ENCODE measurements at regions not wholly inside any gene's neighbourhood (a gene's known extent, or its start where the extent isn't known, plus 50 kb on each side); places are given as distances from the start of the nearest gene placed in this dataset.

DNA sequence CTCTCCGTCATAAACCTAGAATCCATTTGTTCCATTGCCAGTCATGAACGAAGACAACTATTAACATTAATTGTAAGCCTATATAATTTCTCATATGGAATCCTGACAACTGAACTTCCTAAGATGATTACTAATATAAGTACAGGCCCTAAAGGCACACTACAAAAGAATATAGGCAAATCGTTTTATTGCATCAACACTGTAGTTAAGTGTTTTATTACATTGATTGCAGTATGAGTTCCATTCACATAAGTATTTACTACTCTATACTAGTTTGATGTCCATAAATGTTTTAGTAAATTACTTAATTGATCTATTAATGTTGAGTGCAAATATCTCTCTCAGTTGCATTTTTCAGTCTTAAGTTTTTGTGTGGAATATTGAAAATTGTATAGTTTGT is 113.1 kb upstream of the SEMA3C start:
- Mint-ChIP-seq H3K27ac (no peak overlapping the region), H3K4me1 (no peaks in the 10 kb centered on the region), H3K27me3 (no peaks in the 10 kb centered on the region), H3K4me3 (no peak overlapping the region), H3K9me3 (no peaks in the 10 kb centered on the region), H3K36me3 (ENCODE audit: low read depth) (no peaks in the 10 kb centered on the region)
- intact Hi-C loops (cut with micrococcal nuclease), result no loop called here
- DNase-seq, result no peak

DNA sequence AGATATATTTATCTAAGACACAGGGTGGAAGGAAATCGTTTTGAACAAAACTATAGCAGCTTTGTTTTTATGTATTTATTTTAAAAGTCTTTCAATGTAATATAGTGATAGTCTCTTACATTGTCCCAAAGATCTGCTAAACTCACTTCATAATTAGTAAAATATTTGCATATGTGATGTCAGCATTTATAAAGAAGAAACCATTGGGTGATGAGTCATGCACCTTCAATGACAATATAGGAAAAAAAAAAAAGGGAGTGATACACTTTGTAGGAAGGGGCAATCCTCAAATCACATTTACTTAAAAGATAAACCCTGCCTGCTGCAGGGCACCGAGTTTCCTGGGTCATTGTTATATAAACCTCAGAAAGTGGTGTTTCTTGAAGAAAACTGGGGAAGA is 112.4 kb upstream of the SEMA3C start:
- H3K4me1 Mint-ChIP-seq, result no peaks in the 10 kb centered on the region
- intact Hi-C loops (cut with micrococcal nuclease), result no loop called here
- H3K27ac Mint-ChIP-seq, result no peak overlapping the region
- no peaks in the 10 kb centered on the region for H3K36me3 Mint-ChIP-seq (ENCODE audit: low read depth)
- H3K27me3 Mint-ChIP-seq, result no peaks in the 10 kb centered on the region
- no peak overlapping the region for H3K4me3 Mint-ChIP-seq
- H3K9me3 Mint-ChIP-seq, result no peaks in the 10 kb centered on the region
- DNase-seq, result no peak

DNA sequence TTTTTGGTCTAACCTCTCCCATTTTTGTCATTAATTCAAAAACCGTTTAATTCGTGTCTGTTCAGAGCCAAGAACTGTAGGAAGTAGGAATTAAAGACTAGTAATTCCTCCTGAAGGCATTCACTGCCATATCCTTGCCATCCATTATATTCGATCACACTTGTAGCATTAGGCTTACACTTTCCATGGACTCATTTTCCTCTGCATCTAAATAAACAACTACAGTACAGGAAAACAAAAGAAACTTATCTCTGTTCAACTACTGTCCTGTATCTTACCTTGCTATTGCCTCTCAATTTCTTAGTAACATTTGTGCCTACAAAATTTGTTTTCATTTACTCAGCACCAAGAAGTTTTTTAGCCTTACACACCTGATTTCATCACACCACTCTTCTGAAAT is 111.6 kb upstream of the SEMA3C start:
- H3K4me3 Mint-ChIP-seq, result no peak overlapping the region
- H3K9me3 Mint-ChIP-seq, result no peaks in the 10 kb centered on the region
- no peaks in the 10 kb centered on the region for H3K4me1 Mint-ChIP-seq
- H3K36me3 Mint-ChIP-seq (ENCODE audit: low read depth), result no peaks in the 10 kb centered on the region
- no peaks in the 10 kb centered on the region for H3K27me3 Mint-ChIP-seq
- no peak for DNase-seq
- intact Hi-C loops (cut with micrococcal nuclease), result no loop called here
- no peak overlapping the region for H3K27ac Mint-ChIP-seq

DNA sequence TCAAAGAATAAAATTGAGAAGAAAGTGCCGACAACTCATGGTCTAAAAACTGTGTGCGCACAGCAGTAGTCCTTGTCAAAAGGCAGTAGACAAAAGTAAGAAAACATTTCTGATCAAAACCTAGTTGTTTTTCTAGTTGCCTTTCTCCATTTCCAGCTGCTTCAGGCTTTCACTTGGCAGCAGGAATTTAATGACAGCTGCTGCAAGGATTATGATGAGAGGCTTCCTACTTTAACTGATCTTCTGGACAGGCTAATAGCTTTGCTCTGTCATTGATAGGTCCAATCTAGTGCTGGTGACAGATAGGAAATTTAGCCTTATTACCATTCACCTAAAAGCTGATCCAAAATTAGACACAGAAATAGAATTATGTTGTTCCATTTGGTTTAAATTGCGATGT is 110.7 kb upstream of the SEMA3C start:
- Mint-ChIP-seq H3K27me3 (no peaks in the 10 kb centered on the region), H3K4me1 (no peaks in the 10 kb centered on the region), H3K9me3 (no peaks in the 10 kb centered on the region), H3K27ac (no peak overlapping the region), H3K36me3 (ENCODE audit: low read depth) (no peaks in the 10 kb centered on the region), H3K4me3 (no peak overlapping the region)
- no peak for DNase-seq
- intact Hi-C loops (cut with micrococcal nuclease), result no loop called here

DNA sequence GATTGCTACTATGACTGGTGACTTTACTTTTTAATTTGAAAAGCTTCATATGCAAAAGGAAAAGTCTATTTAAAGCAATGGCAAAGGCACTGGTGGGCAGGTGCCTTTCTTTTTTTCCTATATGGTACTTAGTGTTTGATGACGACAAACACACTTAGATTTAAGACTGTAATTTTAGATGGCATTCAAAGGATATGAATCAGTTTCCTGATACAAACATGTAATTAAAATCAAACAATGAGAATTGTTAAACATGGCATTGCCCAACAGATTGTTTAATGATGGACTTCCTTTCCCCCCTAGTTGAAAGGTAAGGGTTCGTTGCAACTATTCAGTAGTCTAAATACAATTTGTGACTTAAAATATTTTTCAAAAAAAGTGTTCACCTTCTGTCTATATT is 106.5 kb upstream of the SEMA3C start:
- intact Hi-C loops (cut with micrococcal nuclease), result no loop called here
- no peaks in the 10 kb centered on the region for H3K27me3 Mint-ChIP-seq
- no peaks in the 10 kb centered on the region for H3K4me1 Mint-ChIP-seq
- no peak overlapping the region for H3K27ac Mint-ChIP-seq
- no peaks in the 10 kb centered on the region for H3K36me3 Mint-ChIP-seq (ENCODE audit: low read depth)
- H3K9me3 Mint-ChIP-seq, result no peaks in the 10 kb centered on the region
- H3K4me3 Mint-ChIP-seq, result no peak overlapping the region
- DNase-seq, result no peak

DNA sequence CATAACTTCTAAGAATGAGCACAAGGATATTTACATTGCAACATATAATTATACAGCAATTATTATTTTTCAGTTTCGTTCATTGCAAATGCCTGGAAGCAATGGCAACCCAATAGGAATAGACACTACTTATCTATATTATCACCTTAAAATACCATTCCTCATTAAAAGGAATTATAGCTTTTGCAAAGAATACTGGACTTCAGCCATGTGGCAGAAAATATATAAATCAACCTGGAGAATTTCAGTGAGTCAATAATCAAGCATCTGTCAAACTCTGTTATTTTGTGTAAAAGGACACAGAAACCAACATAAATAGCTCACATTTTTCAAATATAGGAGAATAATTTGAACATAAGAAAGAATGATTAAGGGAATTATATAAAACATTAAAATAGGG is 96.1 kb upstream of the SEMA3C start:
- H3K9me3 Mint-ChIP-seq, result no peaks in the 10 kb centered on the region
- H3K4me1 Mint-ChIP-seq, result no peaks in the 10 kb centered on the region
- no peaks in the 10 kb centered on the region for H3K36me3 Mint-ChIP-seq (ENCODE audit: low read depth)
- no peak overlapping the region for H3K4me3 Mint-ChIP-seq
- no peaks in the 10 kb centered on the region for H3K27me3 Mint-ChIP-seq
- intact Hi-C loops (cut with micrococcal nuclease), result no loop called here
- no peak overlapping the region for H3K27ac Mint-ChIP-seq
- no peak for DNase-seq

DNA sequence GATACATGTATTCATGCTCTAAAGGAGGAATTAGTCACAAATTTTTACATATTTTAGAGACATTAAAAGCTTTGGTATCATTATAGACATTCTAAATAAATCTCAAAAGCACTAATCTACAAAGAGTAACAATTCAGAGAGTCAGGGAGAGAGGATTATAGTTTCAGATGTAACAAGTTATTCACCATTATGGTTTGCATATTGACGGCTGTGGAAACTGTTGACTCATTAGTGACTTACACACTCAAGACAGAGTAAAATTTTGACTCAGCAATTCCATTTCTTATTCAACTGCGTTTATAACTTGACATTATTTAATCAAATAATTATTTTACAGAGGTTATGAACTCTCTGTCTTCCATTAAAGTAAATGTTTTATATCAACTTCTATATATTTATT is 95.4 kb upstream of the SEMA3C start:
- intact Hi-C loops (cut with micrococcal nuclease), result no loop called here
- Mint-ChIP-seq H3K4me3 (no peak overlapping the region), H3K9me3 (no peaks in the 10 kb centered on the region), H3K27ac (no peak overlapping the region), H3K36me3 (ENCODE audit: low read depth) (no peaks in the 10 kb centered on the region), H3K4me1 (no peaks in the 10 kb centered on the region), H3K27me3 (no peaks in the 10 kb centered on the region)
- no peak for DNase-seq

DNA sequence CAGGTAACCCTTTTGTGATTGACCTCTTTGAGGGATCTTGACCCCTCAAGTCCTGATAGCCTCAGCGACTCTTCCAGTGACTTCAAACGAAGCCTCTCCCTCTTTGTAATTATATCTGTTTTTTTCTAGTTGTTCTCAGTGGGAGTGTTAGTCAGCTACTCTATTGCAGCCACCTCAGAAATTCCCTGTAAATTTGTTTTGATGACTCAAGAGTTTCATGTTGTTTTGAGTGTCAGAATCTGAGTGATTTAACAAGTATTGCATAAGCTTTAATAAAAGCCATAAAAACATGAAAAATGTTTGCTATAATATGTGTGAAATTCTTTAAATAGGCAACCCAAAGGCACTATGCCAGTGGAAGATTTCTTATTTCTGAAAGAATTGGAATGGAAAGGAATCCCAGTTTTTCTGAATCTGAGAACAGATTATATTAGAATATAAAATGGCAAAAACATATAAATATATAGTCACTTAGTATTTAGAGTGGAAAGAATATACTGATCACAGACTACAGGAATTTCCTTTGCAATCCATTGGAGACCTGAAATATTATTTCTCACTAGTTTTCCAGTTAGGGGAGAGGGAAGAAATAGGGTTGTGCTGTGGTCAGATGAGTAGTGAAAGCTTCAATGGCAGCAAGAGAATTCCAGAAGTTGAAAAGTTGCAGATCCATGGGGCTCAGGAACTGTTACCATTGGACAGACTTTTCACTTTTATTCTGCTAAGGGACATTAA is 94.4 kb upstream of the SEMA3C start:
- intact Hi-C loops (cut with micrococcal nuclease), result no loop called here
- Mint-ChIP-seq H3K36me3 (ENCODE audit: low read depth) (no peaks in the 10 kb centered on the region), H3K27me3 (no peaks in the 10 kb centered on the region), H3K9me3 (no peaks in the 10 kb centered on the region), H3K4me1 (no peaks in the 10 kb centered on the region), H3K27ac (no peak overlapping the region), H3K4me3 (no peak overlapping the region)
- DNase-seq, result no peak

DNA sequence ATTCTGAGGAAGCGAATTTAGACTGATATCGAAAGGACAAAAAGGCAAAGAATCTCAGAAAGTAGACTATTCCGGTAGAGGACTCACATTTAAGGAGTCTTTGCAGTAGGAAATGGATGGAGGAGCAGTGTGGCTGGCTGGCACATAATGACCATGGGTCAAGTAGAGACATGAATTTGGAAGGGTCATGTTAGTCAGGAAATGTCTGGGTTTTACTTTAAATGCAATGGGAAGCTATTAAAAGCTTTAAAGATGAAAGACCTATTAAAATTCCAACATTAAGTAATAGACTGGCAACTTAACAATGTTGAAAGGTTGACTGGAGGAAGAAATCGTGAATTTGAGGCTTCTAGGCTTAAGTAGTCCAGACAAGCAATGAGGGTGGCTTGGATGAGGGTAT is 90.0 kb upstream of the SEMA3C start:
- intact Hi-C loops (cut with micrococcal nuclease), result no loop called here
- no peak for DNase-seq
- Mint-ChIP-seq H3K9me3 (no peaks in the 10 kb centered on the region), H3K36me3 (ENCODE audit: low read depth) (no peaks in the 10 kb centered on the region), H3K27me3 (no peaks in the 10 kb centered on the region), H3K4me1 (no peaks in the 10 kb centered on the region), H3K4me3 (no peak overlapping the region), H3K27ac (no peak overlapping the region)

DNA sequence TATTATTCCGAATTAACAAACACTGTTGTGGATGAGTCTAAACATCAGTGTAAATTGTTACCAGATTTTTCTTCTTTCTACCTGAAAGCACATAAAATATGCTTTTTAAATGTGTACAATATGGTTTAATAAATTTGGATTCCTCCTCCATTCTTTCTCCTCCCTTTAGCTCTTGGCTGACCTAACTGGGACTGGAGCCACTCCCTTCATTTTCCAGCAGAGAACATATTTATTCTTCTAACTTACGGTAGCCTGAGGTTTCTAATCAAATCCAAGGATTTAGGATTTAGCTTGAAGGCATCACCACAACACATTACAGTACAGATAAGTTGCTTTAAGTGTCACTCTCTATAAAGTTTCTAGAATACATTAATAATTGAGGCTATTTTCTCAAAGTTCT is 88.2 kb upstream of the SEMA3C start:
- no peak overlapping the region for H3K27ac Mint-ChIP-seq
- H3K36me3 Mint-ChIP-seq (ENCODE audit: low read depth), result no peaks in the 10 kb centered on the region
- no peaks in the 10 kb centered on the region for H3K27me3 Mint-ChIP-seq
- no peak for DNase-seq
- no peak overlapping the region for H3K4me3 Mint-ChIP-seq
- H3K9me3 Mint-ChIP-seq, result no peaks in the 10 kb centered on the region
- H3K4me1 Mint-ChIP-seq, result no peaks in the 10 kb centered on the region
- intact Hi-C loops (cut with micrococcal nuclease), result no loop called here

DNA sequence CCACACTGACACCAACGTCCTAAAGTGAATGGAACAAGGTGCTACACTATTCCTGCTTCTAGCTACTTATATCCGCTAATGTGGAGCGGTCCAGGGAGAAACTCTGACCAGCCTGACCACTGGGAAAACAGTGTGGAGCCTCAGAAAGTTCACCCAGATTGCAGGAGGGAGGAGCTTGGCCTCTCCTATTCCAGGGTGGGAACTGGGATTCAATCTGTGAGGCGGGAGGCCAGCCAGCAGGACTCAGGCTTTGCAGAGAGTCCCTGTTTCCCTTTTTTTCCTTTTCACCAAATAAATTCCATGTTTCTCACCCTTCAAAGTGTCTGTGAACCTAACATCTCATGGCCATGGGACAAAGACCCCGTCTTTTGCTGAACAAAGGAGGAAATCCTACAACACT is 86.4 kb upstream of the SEMA3C start:
- Mint-ChIP-seq H3K9me3 (no peaks in the 10 kb centered on the region), H3K27ac (no peak overlapping the region), H3K4me1 (no peaks in the 10 kb centered on the region), H3K27me3 (no peaks in the 10 kb centered on the region), H3K36me3 (ENCODE audit: low read depth) (no peaks in the 10 kb centered on the region), H3K4me3 (no peak overlapping the region)
- intact Hi-C loops (cut with micrococcal nuclease), result no loop called here
- no peak for DNase-seq

DNA sequence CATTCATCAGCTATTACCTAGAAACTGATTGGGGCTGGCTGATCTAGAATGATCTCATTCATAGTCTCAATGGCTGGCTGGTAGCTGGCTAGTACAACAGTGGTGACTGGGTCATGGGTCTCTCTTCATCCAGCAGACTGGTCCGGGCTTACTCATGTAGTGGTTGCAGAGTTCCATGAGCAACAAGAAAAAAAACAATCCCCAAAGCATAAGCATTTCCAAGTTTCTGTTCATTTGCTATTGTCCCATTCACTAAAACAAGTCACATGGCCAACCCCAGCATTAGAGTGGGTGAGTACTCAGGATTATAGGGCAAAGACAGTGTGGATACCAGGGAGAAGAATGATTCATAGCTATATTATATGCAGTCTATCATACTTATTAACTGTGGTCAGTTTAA is 85.2 kb upstream of the SEMA3C start:
- no peak for DNase-seq
- no peaks in the 10 kb centered on the region for H3K9me3 Mint-ChIP-seq
- no peaks in the 10 kb centered on the region for H3K4me1 Mint-ChIP-seq
- H3K36me3 Mint-ChIP-seq (ENCODE audit: low read depth), result no peaks in the 10 kb centered on the region
- no peak overlapping the region for H3K4me3 Mint-ChIP-seq
- intact Hi-C loops (cut with micrococcal nuclease), result no loop called here
- no peak overlapping the region for H3K27ac Mint-ChIP-seq
- no peaks in the 10 kb centered on the region for H3K27me3 Mint-ChIP-seq

DNA sequence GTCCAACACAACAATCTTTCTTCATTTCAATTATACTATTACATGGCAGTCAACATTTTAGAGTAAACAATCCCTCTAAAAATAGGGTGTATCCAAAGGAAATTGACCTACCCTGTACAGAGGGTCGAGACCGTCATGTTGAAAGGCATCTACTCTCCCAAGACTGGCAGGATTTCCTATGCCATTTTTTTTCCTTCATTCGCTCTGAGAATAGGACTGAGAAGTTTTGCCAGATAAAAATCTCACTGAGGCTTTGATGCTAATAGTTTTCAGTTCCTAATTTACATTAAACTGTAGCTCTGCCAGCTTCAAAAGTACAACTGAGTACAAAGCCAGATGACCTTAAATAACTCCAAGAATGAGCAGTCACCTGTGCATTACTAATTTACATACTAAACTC is 84.5 kb upstream of the SEMA3C start:
- Mint-ChIP-seq H3K4me1 (no peaks in the 10 kb centered on the region), H3K9me3 (no peaks in the 10 kb centered on the region), H3K27me3 (no peaks in the 10 kb centered on the region), H3K27ac (no peak overlapping the region), H3K36me3 (ENCODE audit: low read depth) (no peaks in the 10 kb centered on the region), H3K4me3 (no peak overlapping the region)
- DNase-seq, result no peak
- intact Hi-C loops (cut with micrococcal nuclease), result no loop called here

DNA sequence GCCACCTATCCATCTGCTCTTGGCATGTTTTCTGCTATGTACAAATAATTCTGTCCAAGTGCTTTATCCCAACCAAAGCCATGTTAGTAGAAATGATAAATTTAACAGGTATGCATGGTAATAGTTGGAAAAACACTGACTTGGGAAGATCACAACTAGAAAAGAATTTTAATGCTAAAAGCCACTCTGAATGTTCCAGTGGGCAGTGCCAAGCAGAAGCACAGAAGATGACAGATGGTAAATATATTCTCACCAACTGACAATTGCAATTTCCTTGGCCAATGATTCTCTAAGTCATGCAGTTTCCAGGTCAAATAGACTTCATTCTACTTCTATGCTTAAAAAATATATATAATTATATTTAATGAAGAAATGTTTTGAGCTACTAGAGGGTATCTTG is 83.6 kb upstream of the SEMA3C start:
- no peak overlapping the region for H3K27ac Mint-ChIP-seq
- no peaks in the 10 kb centered on the region for H3K27me3 Mint-ChIP-seq
- H3K36me3 Mint-ChIP-seq (ENCODE audit: low read depth), result no peaks in the 10 kb centered on the region
- no peaks in the 10 kb centered on the region for H3K9me3 Mint-ChIP-seq
- intact Hi-C loops (cut with micrococcal nuclease), result no loop called here
- H3K4me1 Mint-ChIP-seq, result no peaks in the 10 kb centered on the region
- no peak overlapping the region for H3K4me3 Mint-ChIP-seq
- DNase-seq, result no peak

DNA sequence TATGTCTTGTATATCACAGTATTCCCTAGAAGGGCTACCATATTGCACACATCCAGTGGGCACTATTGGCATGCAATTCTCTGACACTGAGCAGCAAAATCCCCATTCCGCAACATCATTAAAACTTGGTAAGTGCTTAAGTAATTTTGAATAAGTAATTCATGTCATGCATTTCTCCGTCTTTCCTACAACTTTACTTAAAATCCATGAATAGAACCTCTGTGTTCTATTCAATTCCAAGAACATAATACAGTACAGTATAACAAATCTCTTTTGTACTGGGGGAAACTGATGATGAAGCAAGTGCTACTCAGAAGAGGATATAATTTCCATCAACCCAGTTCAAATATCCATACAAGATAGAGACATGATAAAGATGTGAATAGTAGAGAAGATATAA is 80.9 kb upstream of the SEMA3C start:
- Mint-ChIP-seq H3K4me1 (no peaks in the 10 kb centered on the region), H3K4me3 (no peak overlapping the region), H3K27me3 (no peaks in the 10 kb centered on the region), H3K9me3 (peaks cover 6% of the 10 kb centered on the region), H3K36me3 (ENCODE audit: low read depth) (no peaks in the 10 kb centered on the region), H3K27ac (no peak overlapping the region)
- intact Hi-C loops (cut with micrococcal nuclease), result no loop called here
- no peak for DNase-seq
